ENCODE measurements at regions not wholly inside any gene's neighbourhood (a gene's known extent, or its start where the extent isn't known, plus 50 kb on each side); places are given as distances from the start of the nearest gene placed in this dataset.
"Not testable (repeated sequence)": the region's sequence is repeated elsewhere in the genome, so short reads cannot be mapped to it uniquely, and the experiment has no call there.

GRCh38 chr18:40120356-40120755 lies 1834.7 kb upstream of the PIK3C3 start:
- WGBS, 4 donors: 88 to 100% (median 93%) methylated on average over 1 of the region's 1 CpG
- DNase-seq (no peak), ATAC-seq (no peak)
- no peaks in the 10 kb centered on the region for H3K4me1 ChIP-seq
- peaks cover 0 to 7% (median 0%) of the 10 kb centered on the region in 12 donors for H3K9me3 ChIP-seq
- intact Hi-C loops (cut with DNase I): no loop called here
- H3K27ac ChIP-seq: no peak overlapping the region
- no peak overlapping the region for H3K4me3 ChIP-seq
- TF ChIP-seq, protein P1, sequence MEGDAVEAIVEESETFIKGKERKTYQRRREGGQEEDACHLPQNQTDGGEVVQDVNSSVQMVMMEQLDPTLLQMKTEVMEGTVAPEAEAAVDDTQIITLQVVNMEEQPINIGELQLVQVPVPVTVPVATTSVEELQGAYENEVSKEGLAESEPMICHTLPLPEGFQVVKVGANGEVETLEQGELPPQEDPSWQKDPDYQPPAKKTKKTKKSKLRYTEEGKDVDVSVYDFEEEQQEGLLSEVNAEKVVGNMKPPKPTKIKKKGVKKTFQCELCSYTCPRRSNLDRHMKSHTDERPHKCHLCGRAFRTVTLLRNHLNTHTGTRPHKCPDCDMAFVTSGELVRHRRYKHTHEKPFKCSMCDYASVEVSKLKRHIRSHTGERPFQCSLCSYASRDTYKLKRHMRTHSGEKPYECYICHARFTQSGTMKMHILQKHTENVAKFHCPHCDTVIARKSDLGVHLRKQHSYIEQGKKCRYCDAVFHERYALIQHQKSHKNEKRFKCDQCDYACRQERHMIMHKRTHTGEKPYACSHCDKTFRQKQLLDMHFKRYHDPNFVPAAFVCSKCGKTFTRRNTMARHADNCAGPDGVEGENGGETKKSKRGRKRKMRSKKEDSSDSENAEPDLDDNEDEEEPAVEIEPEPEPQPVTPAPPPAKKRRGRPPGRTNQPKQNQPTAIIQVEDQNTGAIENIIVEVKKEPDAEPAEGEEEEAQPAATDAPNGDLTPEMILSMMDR (IDR thresholded peaks at IDR 0.05): no peak
- no peak for TF ChIP-seq POLR2A (IDR thresholded peaks at IDR 0.05)
- H3K27me3 ChIP-seq: no peaks in the 10 kb centered on the region
- no peaks in the 10 kb centered on the region for H3K36me3 ChIP-seq

DNA sequence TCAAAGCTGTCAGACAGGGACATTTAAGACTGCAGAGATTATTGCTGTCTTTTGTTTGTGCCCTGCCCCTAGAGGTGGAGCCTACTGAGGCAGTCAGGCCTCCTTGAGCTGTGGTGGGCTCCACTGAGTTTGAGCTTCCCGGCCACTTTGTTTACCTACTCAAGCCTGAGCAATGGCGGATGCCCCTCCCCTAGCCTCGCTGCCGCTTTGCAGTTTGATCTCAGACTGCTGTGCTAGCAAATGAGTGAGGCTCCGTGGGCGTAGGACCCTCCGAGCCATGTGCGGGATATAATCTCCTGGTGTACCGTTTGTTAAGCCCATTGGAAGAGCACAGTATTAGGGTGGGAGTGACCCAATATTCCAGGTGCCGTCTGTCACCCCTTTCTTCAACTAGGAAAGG lies 1835.5 kb upstream of the PIK3C3 start:
- DNase-seq; H3K27ac ChIP-seq; H3K9me3 ChIP-seq; H3K4me3 ChIP-seq; ATAC-seq; H3K4me1 ChIP-seq; intact Hi-C loops (cut with DNase I); H3K36me3 ChIP-seq; H3K27me3 ChIP-seq: not testable (repeated sequence)
- 71 to 94% (median 89%) methylated on average over 10 of the region's 10 CpGs for WGBS, 4 donors

GRCh38 chr18:40110455-40110854 lies 1844.6 kb upstream of the PIK3C3 start:
- TF ChIP-seq POLR2A (IDR thresholded peaks at IDR 0.05): no peak
- TF ChIP-seq, protein P1 (IDR thresholded peaks at IDR 0.05): no peak
- Histone ChIP-seq H3K27ac (no peak overlapping the region), H3K27me3 (no peaks in the 10 kb centered on the region), H3K4me1 (no peaks in the 10 kb centered on the region), H3K4me3 (no peak overlapping the region), H3K9me3 (peaks cover 0 to 4% (median 0%) of the 10 kb centered on the region in 12 donors), H3K36me3 (no peaks in the 10 kb centered on the region)
- no peak for ATAC-seq
- 85 to 94% (median 85%) methylated on average over 3 of the region's 3 CpGs for WGBS, 4 donors
- intact Hi-C loops (cut with DNase I): no loop called here
- no peak for DNase-seq

DNA sequence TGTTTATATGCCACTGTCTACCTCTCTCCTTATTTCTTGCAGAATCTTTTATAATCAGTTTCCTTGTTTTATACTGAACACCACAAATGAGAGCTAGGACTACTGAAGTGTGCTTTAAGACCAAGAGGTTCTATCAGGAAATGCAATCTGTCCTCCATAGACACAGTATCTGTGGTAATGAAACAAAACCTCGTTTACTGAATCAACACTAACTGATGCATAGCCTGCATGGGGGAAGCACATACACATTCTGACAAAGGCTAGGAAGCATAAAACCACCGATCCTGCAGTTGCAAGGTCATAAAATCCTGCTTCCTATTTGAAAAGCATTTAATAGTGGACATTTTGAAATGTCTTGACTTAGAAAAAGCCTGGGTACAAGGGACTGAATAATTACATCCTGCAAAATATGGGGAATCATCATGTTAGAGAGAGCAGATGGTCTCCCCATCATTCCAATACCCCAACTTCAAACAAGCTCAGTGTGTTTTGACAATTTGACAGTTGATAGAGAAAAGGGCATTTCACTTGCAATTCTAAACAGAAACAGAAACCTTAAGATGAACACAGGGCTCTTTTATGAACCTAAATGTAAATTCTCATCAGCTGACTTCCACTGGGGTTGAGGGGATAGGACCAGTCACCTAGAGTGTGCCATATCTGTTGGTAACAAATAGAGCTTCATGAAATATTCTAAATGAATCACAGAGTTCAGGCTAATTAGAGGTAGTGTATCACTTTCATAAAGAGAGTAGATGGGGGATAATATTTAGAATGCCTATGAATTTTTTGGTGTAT lies 1845.6 kb upstream of the PIK3C3 start:
- DNase-seq (no peak), ATAC-seq (no peak)
- Histone ChIP-seq H3K36me3 (no peaks in the 10 kb centered on the region), H3K27ac (no peak overlapping the region), H3K4me1 (no peaks in the 10 kb centered on the region), H3K4me3 (no peak overlapping the region), H3K9me3 (peaks cover 0 to 4% (median 0%) of the 10 kb centered on the region in 12 donors), H3K27me3 (no peaks in the 10 kb centered on the region)
- intact Hi-C loops (cut with DNase I): no loop called here
- no peak for TF ChIP-seq POLR2A (IDR thresholded peaks at IDR 0.05)
- TF ChIP-seq, protein P1 (IDR thresholded peaks at IDR 0.05): no peak
- WGBS, 4 donors: 35 to 52% (median 47%) methylated on average over 2 of the region's 2 CpGs

- Histone ChIP-seq H3K4me3 (no peak overlapping the region), H3K36me3 (no peaks in the 10 kb centered on the region), H3K9me3 (peaks cover 0 to 3% (median 0%) of the 10 kb centered on the region in 12 donors), H3K27me3 (no peaks in the 10 kb centered on the region), H3K4me1 (no peaks in the 10 kb centered on the region), H3K27ac (no peak overlapping the region)
- 50 to 69% (median 63%) methylated on average over 5 of the region's 5 CpGs for WGBS, 4 donors
- no peak for TF ChIP-seq POLR2A (IDR thresholded peaks at IDR 0.05)
- TF ChIP-seq, protein P1 (IDR thresholded peaks at IDR 0.05): no peak
- DNase-seq (no peak), ATAC-seq (no peak)
- intact Hi-C loops (cut with DNase I): no loop called here
These were observed 1846.4 kb upstream of the PIK3C3 start for GRCh38 chr18:40108596-40108995.
